Endodermal cell (in vitro differentiated cells): ENCODE measurements at regions not wholly inside any gene's neighbourhood (a gene's known extent, or its start where the extent isn't known, plus 50 kb on each side); places are given as distances from the start of the nearest gene placed in this dataset.

ENCODE experiments used
- DNase-seq: peaks from one replicate; pipeline ENCODE4 v3.0.0-alpha.2; 2017
- H3K27ac ChIP-seq: 2 replicates; pipeline ENCODE4 v1.5.1; 2013; ENCODE audit warnings: mild to moderate bottlenecking, low read depth, low read length, moderate library complexity
- H3K27me3 ChIP-seq: 2 replicates; pipeline ENCODE4 v1.6.1; 2013; ENCODE audit warnings: mild to moderate bottlenecking, low read length, moderate library complexity; ENCODE audit not compliant: insufficient read depth, control insufficient read depth, poor library complexity, severe bottlenecking
- H3K36me3 ChIP-seq: 2 replicates; pipeline ENCODE4 v1.7.0; 2013; ENCODE audit warnings: mild to moderate bottlenecking, low read length, moderate library complexity; ENCODE audit not compliant: control insufficient read depth, insufficient read depth
- H3K4me1 ChIP-seq: one replicate; pipeline ENCODE4 v1.7.0; 2013; ENCODE audit warnings: low read length; ENCODE audit not compliant: control insufficient read depth, insufficient read depth
- H3K4me3 ChIP-seq: 2 replicates; pipeline ENCODE4 v1.5.1; 2013; ENCODE audit warnings: mild to moderate bottlenecking, low read length, moderate library complexity
- H3K9ac ChIP-seq: 2 replicates; pipeline ENCODE4 v1.6.1; 2013; ENCODE audit warnings: mild to moderate bottlenecking, low read length, moderate library complexity; ENCODE audit not compliant: poor library complexity, severe bottlenecking; ENCODE audit errors: extremely low read depth
- H3K9me3 ChIP-seq: 2 replicates; pipeline ENCODE4 v1.6.1; 2013; ENCODE audit warnings: mild to moderate bottlenecking, low read length, moderate library complexity; ENCODE audit not compliant: control insufficient read depth
- H3K27ac Mint-ChIP-seq: 2 replicates; pipeline ENCODE4 v1.8.0; 2020; ENCODE audit warnings: mixed read lengths
- H3K27me3 Mint-ChIP-seq: 2 replicates; pipeline ENCODE4 v1.8.0; 2021; ENCODE audit warnings: mild to moderate bottlenecking, mixed read lengths; ENCODE audit not compliant: insufficient read depth
- H3K36me3 Mint-ChIP-seq: 2 replicates; pipeline ENCODE4 v1.8.0; 2020; ENCODE audit warnings: low read depth, mixed read lengths
- H3K4me1 Mint-ChIP-seq: 2 replicates; pipeline ENCODE4 v1.8.0; 2020; ENCODE audit warnings: mixed read lengths
- H3K4me3 Mint-ChIP-seq: 2 replicates; pipeline ENCODE4 v1.8.0; 2020; ENCODE audit warnings: mild to moderate bottlenecking, moderate library complexity, mixed read lengths
- H3K9me3 Mint-ChIP-seq: 2 replicates; pipeline ENCODE4 v1.8.0; 2020; ENCODE audit warnings: mild to moderate bottlenecking, mixed read lengths
- WGBS, 2 experiments: methylation state at CpG; one replicate each; pipeline versions ENCODE4 v1.1.5 to v1.1.7; 2013; ENCODE audit warnings: missing lambda C conversion rate in 2 of 2, mixed read lengths in 1 of 2; ENCODE audit not compliant: insufficient coverage in 1 of 2, insufficient read length in 1 of 2; 5-methylcytosine and 5-hydroxymethylcytosine counted together
- TF ChIP-seq, protein P1 (sequence below): fragments of 200-600 bp; sonication (generic); conservative IDR thresholded peaks from 2 replicates; pipeline ENCODE4 v1.5.0; 2021; ENCODE audit warnings: antibody characterized with exemption, mild to moderate bottlenecking

- WGBS, 2 experiments = 88 to 90% methylated on average over 12 to 17 of the region's 17 CpGs
- Mint-ChIP-seq H3K9me3 (peaks cover 9% of the 10 kb centered on the region), H3K27me3 (no peaks in the 10 kb centered on the region), H3K36me3 (no peaks in the 10 kb centered on the region), H3K27ac (no peak overlapping the region), H3K4me1 (no peaks in the 10 kb centered on the region), H3K4me3 (no peak overlapping the region)
- no peaks in the 10 kb centered on the region for H3K9me3 ChIP-seq
- H3K4me1 ChIP-seq = no peaks in the 10 kb centered on the region
- H3K27me3 ChIP-seq = no peaks in the 10 kb centered on the region
- no peaks in the 10 kb centered on the region for H3K36me3 ChIP-seq
- H3K9ac ChIP-seq = no peak overlapping the region
- H3K27ac ChIP-seq = no peak overlapping the region
- no peak overlapping the region for H3K4me3 ChIP-seq
- no peak for DNase-seq
- TF ChIP-seq, protein P1, sequence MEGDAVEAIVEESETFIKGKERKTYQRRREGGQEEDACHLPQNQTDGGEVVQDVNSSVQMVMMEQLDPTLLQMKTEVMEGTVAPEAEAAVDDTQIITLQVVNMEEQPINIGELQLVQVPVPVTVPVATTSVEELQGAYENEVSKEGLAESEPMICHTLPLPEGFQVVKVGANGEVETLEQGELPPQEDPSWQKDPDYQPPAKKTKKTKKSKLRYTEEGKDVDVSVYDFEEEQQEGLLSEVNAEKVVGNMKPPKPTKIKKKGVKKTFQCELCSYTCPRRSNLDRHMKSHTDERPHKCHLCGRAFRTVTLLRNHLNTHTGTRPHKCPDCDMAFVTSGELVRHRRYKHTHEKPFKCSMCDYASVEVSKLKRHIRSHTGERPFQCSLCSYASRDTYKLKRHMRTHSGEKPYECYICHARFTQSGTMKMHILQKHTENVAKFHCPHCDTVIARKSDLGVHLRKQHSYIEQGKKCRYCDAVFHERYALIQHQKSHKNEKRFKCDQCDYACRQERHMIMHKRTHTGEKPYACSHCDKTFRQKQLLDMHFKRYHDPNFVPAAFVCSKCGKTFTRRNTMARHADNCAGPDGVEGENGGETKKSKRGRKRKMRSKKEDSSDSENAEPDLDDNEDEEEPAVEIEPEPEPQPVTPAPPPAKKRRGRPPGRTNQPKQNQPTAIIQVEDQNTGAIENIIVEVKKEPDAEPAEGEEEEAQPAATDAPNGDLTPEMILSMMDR = no peak
These were observed 195.3 kb upstream of the CTBP2 start for GRCh38 chr10:125355657-125356056.

DNA sequence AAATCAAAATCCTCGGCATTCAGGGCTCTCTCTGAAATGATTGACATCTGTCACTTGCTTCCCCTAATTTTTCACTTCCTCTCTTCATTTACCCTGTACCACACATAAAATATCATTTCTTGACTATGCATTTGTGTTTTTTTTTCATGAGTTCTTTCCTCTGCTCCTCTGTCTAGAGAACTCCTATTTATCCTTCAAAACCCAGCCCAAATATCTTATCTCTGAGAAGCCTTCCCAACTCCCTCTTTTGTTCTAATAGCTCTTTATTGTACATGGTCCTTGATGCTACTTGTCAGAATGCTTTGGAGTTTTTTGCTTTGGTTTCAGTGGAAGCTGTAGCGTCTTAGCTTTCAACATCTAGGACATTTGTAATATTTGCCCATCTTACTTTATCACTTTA lies 190.2 kb upstream of the CTBP2 start:
- WGBS, 2 experiments = 91 to 100% methylated on average over 1 to 2 of the region's 2 CpGs
- Histone ChIP-seq H3K27ac (no peak overlapping the region), H3K4me1 (no peaks in the 10 kb centered on the region), H3K36me3 (no peaks in the 10 kb centered on the region), H3K9ac (no peak overlapping the region), H3K27me3 (no peaks in the 10 kb centered on the region), H3K4me3 (no peak overlapping the region), H3K9me3 (no peaks in the 10 kb centered on the region)
- H3K27ac Mint-ChIP-seq = no peak overlapping the region
- H3K4me1 Mint-ChIP-seq = no peaks in the 10 kb centered on the region
- no peak overlapping the region for H3K4me3 Mint-ChIP-seq
- TF ChIP-seq, protein P1 = no peak
- H3K9me3 Mint-ChIP-seq = no peaks in the 10 kb centered on the region
- DNase-seq = no peak
- no peaks in the 10 kb centered on the region for H3K27me3 Mint-ChIP-seq
- no peaks in the 10 kb centered on the region for H3K36me3 Mint-ChIP-seq

DNA sequence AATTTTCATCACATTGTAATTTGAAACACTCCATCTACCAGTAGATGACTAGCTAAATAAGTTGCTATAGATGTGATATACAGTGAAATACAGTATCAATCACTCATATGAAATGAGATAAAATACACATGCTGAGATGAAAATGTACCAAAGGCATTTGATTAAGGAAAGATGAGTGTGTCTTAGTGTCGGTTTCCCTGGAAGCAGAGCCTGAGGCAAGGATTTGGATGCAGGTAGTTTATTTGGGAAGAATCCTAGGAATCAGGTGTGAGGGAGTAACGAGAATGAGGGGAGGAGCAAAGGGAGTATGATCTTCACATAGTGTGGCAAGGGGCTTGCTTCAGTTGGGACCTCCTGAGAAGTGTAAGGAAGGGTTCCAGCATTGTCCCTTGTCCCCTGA lies 188.2 kb upstream of the CTBP2 start:
- Mint-ChIP-seq H3K27ac (no peak overlapping the region), H3K4me1 (no peaks in the 10 kb centered on the region), H3K4me3 (no peak overlapping the region), H3K9me3 (no peaks in the 10 kb centered on the region), H3K27me3 (no peaks in the 10 kb centered on the region), H3K36me3 (no peaks in the 10 kb centered on the region)
- Histone ChIP-seq H3K9me3 (no peaks in the 10 kb centered on the region), H3K27me3 (no peaks in the 10 kb centered on the region), H3K4me3 (no peak overlapping the region), H3K27ac (no peak overlapping the region), H3K4me1 (no peaks in the 10 kb centered on the region), H3K9ac (no peak overlapping the region), H3K36me3 (no peaks in the 10 kb centered on the region)
- 83 to 92% methylated on average over 1 to 2 of the region's 2 CpGs for WGBS, 2 experiments
- TF ChIP-seq, protein P1 = no peak
- no peak for DNase-seq
